ENCODE measurements at regions not wholly inside any gene's neighbourhood (a gene's known extent, or its start where the extent isn't known, plus 50 kb on each side); places are given as distances from the start of the nearest gene placed in this dataset.
"Not testable (repeated sequence)": the region's sequence is repeated elsewhere in the genome, so short reads cannot be mapped to it uniquely, and the experiment has no call there.

DNA sequence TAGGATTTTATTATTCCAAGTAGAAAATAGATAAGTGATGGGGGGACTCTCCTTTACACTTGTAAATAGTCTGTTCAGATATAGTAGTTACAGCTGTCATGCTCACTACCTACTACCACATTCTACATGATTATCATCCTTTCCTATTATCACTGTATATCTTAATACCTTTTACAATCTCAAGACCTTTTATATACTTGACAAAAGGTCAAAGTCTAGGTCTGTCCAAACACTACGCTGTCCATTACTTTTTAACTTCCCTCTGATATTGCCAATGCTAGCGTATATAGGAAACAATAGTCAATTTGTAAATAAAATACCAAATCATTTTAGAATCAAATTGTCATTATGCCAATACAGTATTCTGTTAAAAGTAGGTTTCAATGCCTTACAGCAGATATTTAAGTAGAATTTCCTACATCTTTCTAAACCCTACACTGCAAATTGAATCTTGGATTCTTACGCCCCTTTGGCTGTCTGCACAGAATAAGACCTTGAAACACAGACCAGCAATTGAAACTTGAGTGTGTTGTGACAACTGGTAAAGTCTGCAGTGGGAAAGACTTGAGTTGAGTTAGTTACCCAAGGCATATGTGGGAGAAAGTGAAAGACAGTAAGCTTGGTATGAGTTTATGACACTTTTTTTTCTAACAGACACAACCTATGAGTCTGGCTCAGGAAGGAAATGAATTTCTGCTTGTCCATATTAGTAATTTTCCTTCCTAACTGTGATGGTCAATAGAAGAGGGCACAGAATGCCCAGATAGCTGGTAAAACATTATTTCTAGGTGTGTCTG lies 827.6 kb upstream of the ACO1 start:
- DNase-seq (ENCODE audit: low read depth in 4 of 4, low spot score in 1 of 4), result no peak

DNA sequence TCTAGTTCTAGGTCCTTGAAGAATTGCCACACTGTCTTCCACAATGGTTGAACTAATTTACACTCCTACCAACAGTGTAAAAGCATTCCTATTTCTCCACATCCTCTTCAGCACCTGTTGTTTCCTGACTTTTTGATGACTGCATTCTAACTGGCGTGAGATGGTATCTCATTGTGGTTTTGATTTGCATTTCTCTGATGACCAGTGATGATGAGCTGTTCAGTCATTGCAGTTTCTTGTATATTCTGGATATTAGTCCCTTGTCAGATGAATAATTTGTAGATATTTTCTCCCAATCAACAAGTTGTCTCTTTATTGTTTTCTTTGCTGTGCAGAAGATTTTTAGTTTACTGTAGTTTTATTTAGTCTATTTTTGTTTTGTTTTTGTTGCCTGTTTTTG lies 812.3 kb upstream of the ACO1 start:
- not testable (repeated sequence) for DNase-seq (ENCODE audit: low read depth in 4 of 4, low spot score in 1 of 4)

DNA sequence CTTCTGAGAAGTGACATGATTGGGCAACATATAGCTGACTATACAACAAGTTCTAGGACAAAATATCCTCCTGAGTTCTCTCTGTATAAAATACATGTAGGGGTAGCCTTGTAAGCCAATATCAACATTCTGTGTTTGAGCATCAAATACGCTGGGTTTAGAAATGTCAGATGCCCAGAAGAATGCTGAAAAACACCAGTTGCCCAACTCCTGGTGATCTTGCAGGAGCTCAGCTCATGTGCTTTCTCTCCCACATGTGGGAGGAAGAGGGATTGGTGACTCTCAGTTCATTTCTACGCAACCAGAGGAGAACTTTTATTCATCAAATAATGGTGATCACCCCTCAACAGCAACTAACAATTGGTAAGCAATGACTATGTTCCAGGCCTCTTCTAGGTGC lies 810.9 kb upstream of the ACO1 start:
- DNase-seq (ENCODE audit: low read depth in 4 of 4, low spot score in 1 of 4), result no peak

DNA sequence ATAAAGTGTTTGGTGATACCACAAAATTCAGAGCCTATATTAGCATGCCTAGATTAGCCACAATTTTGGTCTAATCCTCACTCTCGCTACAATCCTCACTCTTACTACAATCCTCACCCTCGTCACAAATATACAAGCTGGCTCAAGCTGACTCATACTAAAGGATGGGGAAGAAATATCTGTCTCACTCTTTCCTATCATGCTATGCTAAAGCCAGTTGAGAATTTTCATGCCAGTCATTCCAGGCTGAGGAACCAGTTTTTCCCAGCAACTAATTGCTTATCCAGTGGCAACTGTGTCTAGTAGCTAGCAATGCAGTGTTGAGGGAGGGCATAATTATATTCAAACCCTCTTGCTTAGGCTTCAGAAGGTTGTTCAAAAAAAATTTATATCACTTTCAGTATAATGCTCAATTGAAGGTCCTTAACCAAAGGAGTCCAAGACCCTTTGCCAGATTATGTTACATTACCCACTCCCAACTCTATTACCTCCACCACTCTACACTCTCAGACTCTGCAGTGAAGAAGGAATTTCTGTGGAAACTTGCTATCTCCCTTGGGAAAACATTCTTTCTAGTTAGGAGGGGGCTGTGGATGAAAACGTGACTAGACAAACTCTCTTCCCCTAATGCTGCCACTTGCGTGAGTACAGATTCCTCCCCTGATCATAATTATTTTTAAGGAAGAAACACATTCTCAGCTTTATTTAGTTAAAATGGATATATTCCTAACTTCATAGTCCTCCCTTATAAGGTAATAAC lies 810.3 kb upstream of the ACO1 start:
- DNase-seq (ENCODE audit: low read depth in 4 of 4, low spot score in 1 of 4), result no peak

DNA sequence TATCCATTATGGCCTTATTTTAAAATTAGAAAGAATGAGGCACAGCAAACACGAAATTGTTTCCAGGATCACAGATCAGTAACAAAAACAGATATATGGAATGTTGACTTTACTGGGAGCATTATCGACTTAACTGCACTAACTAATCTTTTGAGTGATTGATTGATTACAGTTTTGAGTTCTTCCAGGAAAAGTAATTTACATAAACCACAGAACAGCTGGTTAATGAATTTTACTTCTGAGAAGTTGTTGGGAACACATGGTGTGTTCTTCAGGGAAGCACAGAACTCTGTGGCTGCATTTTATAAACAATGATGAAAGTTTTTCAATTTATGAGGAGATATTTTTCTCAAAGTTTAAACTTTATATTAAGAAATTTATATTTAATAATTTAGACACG lies 802.4 kb upstream of the ACO1 start:
- DNase-seq (ENCODE audit: low read depth in 4 of 4, low spot score in 1 of 4), result no peak

DNA sequence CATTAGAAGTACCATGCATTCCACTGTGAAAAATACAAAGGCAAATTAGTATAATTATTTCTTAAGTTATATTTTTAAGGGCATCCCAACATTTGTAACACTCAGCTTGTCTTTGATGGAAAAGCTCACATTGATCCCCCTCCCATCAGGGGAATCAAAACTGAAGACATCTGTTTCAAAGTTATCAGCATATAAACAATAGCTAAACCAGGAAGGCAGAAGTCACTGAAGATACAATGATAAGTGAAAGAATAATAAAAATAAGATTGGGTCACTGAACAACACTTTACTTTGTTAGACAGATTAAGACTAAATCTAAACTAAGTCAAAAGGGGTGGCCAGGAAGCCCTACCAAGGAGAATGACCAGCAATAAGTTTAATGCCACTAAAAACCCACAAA lies 801.9 kb upstream of the ACO1 start:
- DNase-seq (ENCODE audit: low read depth in 4 of 4, low spot score in 1 of 4), result no peak

DNA sequence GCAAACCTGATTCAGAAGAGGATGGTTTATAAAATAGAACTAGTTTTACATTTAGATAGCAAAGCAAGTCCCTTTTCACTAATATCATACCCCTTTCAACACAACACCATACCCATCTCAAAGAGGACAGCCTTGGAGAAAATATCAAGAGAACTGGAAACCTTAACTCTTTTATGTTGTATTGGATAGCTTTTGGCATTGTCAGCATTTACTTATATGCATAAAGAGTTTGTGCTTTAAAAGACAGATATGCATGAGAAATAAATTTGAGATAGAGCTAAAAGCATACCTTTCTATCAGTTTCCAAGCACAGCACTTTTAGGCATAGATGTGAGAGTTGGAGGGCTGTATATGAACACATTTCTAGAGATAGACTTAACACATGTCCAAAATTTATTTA lies 799.3 kb upstream of the ACO1 start:
- DNase-seq (ENCODE audit: low read depth in 4 of 4, low spot score in 1 of 4), result no peak

DNA sequence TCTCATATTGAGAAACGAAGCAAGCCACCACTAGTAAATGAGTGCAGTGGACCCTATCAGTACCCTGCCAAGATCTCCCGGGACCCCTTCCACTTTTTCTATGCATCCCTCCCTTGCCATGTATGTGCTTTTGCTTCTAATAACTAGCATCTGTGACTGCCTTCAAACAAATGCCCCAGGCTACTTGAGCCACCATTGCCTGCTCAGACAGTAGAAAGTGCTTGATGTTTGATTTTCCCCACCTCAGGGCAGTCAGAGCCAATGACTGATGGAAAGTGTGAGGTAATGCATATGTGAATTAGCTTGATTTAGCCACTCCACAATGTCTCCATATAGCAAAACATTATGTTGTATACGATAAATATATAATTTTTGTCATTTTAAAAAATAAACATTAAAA lies 797.3 kb upstream of the ACO1 start:
- no peak for DNase-seq (ENCODE audit: low read depth in 4 of 4, low spot score in 1 of 4)

DNA sequence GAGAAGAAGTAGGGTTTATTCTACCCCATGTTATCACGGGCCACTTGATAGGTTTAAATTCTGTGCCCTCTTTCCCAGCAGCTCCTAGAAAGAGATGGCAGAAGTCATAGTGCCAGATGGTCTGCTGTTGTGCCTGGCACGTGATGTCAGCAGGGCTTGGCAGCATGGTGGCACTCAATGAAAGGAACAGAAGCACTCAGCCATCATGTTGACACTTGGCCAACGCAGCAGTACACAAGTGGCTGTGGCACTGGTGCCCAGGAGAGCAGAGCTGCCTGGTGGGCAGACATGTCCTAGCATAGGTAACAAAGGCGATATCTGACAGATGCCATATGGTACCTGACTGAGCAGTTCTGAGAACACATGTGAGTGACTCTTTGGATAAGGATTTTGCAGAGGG lies 796.4 kb upstream of the ACO1 start:
- DNase-seq (ENCODE audit: low read depth in 4 of 4, low spot score in 1 of 4), result no peak

DNA sequence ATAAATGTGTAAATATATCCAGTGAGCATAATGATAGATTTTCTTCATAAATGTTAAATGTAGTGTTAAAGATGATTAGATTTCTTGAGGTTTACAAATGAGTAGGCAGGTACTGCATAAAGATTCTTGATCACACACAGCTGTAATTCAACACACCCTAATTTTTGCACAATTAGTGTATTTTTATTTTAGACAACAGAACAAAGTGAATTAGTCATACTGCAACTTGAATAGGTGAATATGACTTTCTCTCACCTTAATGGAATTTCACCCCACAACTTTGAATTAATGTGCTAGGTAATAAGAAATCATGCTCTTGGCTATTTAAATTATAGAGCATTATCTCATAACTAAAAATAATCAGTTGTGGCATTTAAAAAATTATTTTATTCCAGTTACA lies 795.7 kb upstream of the ACO1 start:
- DNase-seq (ENCODE audit: low read depth in 4 of 4, low spot score in 1 of 4), result no peak

DNA sequence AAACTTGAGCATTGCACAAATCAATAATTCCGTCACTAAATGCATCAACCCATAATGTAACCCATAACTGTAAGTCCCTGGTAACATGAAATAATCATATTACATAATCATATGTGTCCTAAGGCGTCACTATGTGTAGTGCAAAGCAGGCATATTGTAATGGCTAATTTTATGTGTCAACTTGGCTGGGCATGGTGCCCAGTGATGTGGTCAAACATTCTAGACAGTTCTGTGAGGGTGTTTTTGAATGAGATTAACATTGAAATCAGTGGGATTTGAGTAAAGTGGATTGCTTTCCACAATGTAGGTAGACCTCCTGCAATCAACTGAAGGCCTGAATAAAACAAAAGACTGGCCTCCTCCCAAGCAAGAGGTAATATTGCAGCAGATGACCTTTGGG lies 794.4 kb upstream of the ACO1 start:
- DNase-seq (ENCODE audit: low read depth in 4 of 4, low spot score in 1 of 4), result no peak

DNA sequence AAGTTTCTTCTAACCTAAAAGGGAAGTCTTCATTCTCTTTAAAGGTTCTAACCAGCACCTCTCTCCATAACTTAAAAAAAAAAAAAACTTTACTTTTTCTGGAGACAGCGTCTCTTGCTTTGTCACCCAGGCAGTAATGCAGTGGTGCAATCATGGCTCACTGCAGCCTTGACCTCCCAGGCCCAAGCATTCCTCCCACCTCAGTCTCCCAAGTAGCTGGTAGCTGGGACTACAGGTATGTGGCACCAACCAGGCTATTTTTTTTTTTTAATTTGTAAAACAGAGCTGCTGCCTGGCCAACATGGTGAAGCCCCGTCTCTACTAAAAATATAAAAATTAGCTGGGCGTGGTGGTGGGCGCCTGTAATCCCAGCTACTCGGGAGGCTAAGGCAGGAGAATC lies 787.4 kb upstream of the ACO1 start:
- not testable (repeated sequence) for DNase-seq (ENCODE audit: low read depth in 4 of 4, low spot score in 1 of 4)

DNA sequence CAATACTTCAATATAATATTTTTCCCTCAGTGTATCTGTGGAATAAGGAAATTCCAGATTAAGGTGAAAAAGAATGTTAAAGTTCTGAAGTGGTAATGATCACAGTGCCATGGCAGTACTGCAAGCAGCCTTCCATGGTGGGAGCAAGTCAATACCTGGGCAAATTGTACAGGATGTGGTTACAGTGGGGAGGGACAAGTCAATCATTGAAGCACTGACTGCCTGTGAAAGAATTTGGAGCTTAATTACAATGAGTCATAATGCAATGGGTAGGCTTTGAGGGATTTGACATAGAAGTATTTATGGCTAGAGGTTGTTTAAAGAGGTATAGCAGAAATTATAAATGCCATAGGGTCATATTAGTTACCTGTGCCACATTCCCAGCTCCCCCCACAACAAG lies 786.5 kb upstream of the ACO1 start:
- no peak for DNase-seq (ENCODE audit: low read depth in 4 of 4, low spot score in 1 of 4)

DNA sequence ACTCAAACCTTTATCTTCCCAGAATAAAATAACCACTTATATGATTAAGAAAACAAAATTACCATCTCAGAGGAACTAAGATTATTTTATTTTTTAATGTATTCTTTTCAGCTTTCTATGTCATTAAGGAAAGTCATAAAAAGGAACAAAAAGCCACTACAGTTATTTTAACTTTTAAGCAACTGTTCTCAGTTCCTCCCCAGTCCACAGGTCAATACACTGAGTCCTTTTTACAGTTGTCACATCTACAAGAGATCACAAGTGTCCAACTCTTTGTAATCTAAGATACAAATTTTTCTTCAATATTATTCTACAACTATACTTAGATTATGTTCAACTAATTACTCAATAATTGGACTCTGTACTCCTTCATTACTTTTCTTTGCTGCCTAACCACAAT lies 782.8 kb upstream of the ACO1 start:
- DNase-seq (ENCODE audit: low read depth in 4 of 4, low spot score in 1 of 4), result no peak

DNA sequence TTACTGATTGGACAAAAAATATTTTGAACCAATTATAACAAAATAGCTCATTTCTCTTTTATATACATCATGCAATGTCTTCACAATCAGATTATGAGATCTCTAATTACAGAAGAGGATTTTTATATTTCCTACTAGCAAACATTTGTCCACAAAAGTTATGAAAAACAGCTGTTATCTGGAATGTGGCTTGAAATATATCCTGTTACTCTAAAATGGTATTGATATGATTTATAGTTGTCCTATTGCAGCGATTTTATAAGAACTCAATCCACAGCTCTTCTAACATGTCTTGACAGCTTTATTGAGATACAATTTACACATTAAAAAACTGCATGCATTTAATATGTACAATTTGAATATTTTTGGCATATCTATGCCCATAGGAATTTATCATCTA lies 779.9 kb upstream of the ACO1 start:
- DNase-seq (ENCODE audit: low read depth in 4 of 4, low spot score in 1 of 4), result no peak

DNA sequence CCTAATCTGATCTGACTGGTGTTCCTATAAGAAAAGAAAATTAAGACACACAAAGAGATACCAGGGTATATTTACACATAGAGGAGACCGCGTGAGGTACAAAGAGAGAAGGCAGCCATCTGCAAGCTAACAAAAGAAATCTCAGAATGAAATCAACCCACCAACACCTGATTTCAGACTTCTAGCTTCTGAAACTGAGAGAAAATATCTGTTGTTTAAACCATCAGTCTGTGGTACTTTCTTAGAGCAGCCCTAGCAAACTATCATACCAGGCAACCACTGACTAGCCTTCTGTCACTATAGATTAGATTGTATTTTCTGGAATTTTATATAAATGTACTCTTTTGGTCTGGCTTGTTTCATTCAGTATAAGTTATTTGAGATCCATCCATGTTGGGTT lies 779.3 kb upstream of the ACO1 start:
- no peak for DNase-seq (ENCODE audit: low read depth in 4 of 4, low spot score in 1 of 4)

DNA sequence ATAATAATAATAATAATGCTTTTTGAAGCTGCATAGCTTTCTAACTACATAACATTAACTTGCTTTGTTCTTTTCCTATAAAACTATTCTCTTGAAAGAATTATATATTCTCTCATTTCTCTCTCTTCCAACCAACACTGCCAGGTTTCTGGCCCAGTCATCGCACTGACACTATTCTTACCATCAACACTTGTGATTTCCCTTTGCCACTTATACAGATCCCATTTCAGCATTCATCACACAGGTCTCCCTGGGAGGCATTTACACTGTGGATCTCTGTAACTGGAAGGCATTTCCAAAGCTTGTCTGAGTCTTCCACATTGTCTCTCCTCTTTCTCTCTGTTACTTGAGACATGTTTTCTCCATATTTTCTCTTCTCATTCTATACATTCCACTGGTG lies 777.8 kb upstream of the ACO1 start:
- no peak for DNase-seq (ENCODE audit: low read depth in 4 of 4, low spot score in 1 of 4)

DNA sequence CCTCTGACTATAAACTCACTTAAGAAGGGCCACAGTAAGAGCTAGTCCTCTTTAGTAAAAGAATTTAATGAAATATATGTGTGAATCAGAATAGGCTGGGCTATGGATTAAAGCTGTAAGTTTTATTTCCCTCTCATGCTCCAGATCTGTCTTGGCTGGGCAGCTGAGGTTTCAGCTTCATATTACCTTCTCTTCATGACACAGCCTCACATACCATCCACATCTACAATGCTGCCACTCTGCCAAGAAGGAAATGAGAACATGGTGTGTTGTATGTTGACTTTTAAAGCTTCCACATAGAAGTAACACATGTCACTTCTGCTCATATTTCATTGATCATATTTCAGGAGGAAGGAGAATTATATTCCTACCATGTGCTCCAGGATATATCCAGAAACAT lies 776.0 kb upstream of the ACO1 start:
- no peak for DNase-seq (ENCODE audit: low read depth in 4 of 4, low spot score in 1 of 4)

DNA sequence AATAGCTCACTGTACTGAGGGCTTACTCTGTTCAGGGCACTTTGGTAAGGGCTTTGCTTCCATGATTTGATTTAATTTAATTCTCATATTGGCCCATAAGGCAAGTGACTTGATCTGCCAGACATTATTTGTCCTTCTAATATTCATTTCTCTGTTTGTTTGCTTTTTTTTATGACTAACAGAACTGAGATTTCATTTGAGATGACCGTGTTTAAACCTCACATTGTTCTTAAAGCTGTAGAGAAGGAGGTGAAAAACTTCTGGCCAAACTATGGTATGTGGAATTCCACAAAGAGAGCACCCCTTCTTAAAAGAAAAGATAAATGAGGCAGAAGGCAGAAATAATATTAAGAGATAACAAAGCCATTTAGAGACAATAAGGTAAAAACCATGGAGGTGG lies 775.6 kb upstream of the ACO1 start:
- DNase-seq (ENCODE audit: low read depth in 4 of 4, low spot score in 1 of 4), result no peak

DNA sequence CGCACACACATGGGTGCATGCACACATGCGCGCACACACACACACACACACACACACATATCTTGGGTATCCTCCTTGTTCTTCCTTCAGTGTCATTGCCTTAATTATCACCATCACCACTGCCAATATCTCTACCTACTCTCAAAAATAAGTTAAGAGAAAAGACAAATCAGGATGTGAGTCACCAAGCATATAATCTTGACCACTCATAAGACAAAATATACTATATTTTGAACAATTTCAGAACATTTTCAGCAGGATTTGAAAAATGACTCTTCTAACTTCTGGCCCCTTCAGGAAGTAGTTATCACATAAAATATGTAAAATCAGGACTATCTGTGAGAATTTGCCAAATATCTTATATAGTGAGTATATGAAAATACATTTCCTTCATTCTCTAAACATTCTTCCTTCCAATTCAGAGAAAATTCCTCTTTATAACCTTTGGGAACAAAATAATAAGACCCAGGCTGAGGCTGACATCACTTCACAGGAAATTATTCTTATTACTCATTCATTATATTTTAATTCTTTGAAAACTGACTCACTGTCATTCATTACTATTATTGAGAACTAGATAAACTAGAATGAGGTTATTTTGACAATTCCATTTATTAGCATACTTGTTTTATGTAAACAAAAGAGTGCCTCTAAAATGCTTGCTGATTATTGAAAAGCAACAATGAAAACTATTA lies 772.0 kb upstream of the ACO1 start:
- DNase-seq (ENCODE audit: low read depth in 4 of 4, low spot score in 1 of 4), result no peak

DNA sequence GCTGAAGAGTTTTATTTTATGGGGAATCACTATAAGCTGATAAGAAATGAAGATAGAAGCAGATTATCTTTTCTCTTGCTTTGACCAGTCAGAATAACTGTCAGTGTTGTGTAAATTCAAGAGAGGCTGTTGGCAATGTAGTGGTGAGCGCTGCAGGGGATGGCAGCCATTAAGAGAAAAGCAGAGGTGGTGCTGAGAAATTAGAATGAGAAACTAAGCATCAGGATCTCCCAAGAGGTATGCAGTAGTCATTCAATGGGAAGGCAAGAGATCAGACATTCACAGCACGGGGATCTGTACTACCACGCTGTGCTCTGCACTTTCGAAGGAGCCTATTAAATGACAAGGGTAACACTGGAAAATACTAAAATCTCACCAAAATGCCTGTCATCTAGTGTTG lies 768.5 kb upstream of the ACO1 start:
- no peak for DNase-seq (ENCODE audit: low read depth in 4 of 4, low spot score in 1 of 4)

DNA sequence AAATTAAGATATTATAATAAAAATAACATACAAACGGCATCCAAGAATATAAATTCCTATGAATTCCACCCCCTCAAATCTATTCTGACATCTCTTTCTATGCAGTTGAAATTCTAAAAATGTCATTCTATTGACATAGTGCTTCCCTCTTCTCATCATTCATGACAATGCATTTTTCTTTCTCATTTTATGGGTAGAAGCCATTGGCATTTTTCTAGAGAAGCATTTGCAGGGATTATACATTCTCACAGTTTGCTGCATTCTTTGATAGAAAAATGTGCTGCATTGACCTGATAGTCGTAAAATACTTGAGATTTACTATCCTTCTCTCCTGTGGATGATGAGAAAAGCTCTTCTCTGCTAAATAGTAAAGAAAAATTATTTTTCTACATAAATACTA lies 760.9 kb upstream of the ACO1 start:
- DNase-seq (ENCODE audit: low read depth in 4 of 4, low spot score in 1 of 4), result no peak

All from stimulated activated CD4-positive, alpha-beta T cell treated with anti-CD3 and anti-CD28 coated beads, Interleukin-1b, Interleukin-23, amount 100 ng/mL, for 24 hours (primary cell).